ENCODE measurements at regions not wholly inside any gene's neighbourhood (a gene's known extent, or its start where the extent isn't known, plus 50 kb on each side); places are given as distances from the start of the nearest gene placed in this dataset.

DNA sequence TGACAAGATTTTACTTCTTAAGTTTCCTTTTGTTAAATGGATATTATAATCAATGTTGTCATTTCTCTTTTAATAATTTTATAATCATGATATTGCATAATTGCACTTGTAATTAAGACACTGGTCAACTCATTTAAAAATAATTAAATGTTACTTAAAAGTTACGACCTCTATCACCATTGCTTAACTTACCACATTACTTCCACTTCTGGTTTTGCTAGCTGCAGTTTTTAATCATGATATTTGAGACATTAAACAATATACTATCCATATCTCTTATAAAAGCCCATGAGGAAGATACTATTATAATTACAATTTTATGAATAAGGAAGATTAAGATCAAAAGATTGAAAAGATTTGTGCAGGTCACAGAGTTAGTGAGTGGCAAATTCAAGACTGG lies 502.0 kb downstream of the RNF144A start:
- Histone ChIP-seq H3K36me3 (no peaks in the 10 kb centered on the region), H3K9me3 (no peaks in the 10 kb centered on the region), H3K4me3 (no peak overlapping the region), H3K27me3 (peaks cover 0 to 26% (median 0%) of the 10 kb centered on the region in 3 donors), H3K4me1 (peaks cover 0 to 9% (median 0%) of the 10 kb centered on the region in 4 donors), H3K27ac (no peak overlapping the region)
- TF ChIP-seq POLR2AphosphoS5 (IDR thresholded peaks at IDR 0.05) (no peak), EP300 (IDR thresholded peaks at IDR 0.05) (no peak), POLR2A (IDR thresholded peaks at IDR 0.05) (no peak)
- TF ChIP-seq, protein P1, sequence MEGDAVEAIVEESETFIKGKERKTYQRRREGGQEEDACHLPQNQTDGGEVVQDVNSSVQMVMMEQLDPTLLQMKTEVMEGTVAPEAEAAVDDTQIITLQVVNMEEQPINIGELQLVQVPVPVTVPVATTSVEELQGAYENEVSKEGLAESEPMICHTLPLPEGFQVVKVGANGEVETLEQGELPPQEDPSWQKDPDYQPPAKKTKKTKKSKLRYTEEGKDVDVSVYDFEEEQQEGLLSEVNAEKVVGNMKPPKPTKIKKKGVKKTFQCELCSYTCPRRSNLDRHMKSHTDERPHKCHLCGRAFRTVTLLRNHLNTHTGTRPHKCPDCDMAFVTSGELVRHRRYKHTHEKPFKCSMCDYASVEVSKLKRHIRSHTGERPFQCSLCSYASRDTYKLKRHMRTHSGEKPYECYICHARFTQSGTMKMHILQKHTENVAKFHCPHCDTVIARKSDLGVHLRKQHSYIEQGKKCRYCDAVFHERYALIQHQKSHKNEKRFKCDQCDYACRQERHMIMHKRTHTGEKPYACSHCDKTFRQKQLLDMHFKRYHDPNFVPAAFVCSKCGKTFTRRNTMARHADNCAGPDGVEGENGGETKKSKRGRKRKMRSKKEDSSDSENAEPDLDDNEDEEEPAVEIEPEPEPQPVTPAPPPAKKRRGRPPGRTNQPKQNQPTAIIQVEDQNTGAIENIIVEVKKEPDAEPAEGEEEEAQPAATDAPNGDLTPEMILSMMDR (IDR thresholded peaks at IDR 0.05) = no peak
- intact Hi-C loops (cut with DNase I; ENCODE audit: low total_unique reads) = no loop called here
- WGBS, 5 donors = 67 to 86% (median 78%) methylated on average over 1 of the region's 1 CpG
- no peak for DNase-seq

DNA sequence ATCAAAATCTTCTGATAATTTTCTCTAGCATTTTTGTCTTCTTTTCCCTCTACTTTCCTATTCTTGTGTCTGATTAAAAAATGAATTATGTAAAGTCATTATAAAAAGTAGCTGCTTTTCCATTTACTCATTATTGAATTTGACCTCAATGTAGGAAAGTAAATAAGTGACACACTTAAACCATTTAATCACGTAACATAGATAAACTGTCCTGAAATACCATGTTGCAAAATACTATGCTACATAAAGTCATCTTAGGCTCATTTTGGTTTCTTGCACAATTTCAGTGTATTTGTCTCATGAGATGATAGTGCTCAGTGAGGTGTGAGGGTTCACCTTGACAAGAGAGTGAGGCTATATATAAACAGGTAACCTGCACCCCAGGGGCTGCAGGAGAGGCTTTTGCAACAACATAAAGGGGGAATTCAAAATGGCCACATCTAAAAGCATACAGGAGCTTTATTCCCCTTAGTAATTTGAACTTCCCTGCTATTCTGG lies 502.7 kb downstream of the RNF144A start:
- intact Hi-C loops (cut with DNase I; ENCODE audit: low total_unique reads) = no loop called here
- H3K4me1 ChIP-seq = peaks cover 0 to 9% (median 0%) of the 10 kb centered on the region in 4 donors
- no peak for DNase-seq
- TF ChIP-seq, protein P1 (IDR thresholded peaks at IDR 0.05) = no peak
- TF ChIP-seq EP300 (IDR thresholded peaks at IDR 0.05) (no peak), POLR2AphosphoS5 (IDR thresholded peaks at IDR 0.05) (no peak), POLR2A (IDR thresholded peaks at IDR 0.05) (no peak)
- 27 to 56% (median 45%) methylated on average over 1 of the region's 1 CpG for WGBS, 5 donors
- H3K4me3 ChIP-seq = no peak overlapping the region
- H3K9me3 ChIP-seq = no peaks in the 10 kb centered on the region
- H3K36me3 ChIP-seq = no peaks in the 10 kb centered on the region
- H3K27me3 ChIP-seq = peaks cover 0 to 26% (median 3%) of the 10 kb centered on the region in 3 donors
- no peak overlapping the region for H3K27ac ChIP-seq

DNA sequence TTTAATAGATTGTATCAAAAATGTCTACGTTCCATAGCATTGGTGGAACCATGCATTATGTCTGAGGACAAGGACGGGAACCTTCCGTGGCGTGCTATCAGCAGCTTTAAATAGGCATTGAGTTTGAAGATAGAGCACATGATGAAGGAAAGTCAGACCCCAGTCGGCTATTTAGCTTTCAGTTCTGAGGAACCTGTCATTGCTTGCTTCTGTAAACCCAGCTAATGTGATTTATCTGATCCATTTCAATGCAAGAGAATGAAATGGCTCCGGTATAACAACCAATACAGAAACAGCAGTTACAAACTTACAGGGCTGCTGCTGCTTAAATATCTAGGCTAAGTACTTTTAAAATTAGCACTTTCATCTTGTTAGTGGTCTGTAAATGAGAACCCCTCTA lies 503.3 kb downstream of the RNF144A start:
- DNase-seq = no peak
- H3K36me3 ChIP-seq = no peaks in the 10 kb centered on the region
- intact Hi-C loops (cut with DNase I; ENCODE audit: low total_unique reads) = no loop called here
- H3K4me3 ChIP-seq = no peak overlapping the region
- H3K4me1 ChIP-seq = peaks cover 0 to 9% (median 0%) of the 10 kb centered on the region in 4 donors
- peaks cover 0 to 26% (median 5%) of the 10 kb centered on the region in 3 donors for H3K27me3 ChIP-seq
- 33 to 68% (median 53%) methylated on average over 6 of the region's 6 CpGs for WGBS, 5 donors
- no peak for TF ChIP-seq EP300 (IDR thresholded peaks at IDR 0.05)
- TF ChIP-seq, protein P1 (IDR thresholded peaks at IDR 0.05) = no peak
- no peak for TF ChIP-seq POLR2AphosphoS5 (IDR thresholded peaks at IDR 0.05)
- no peak for TF ChIP-seq POLR2A (IDR thresholded peaks at IDR 0.05)
- no peak overlapping the region for H3K27ac ChIP-seq
- no peaks in the 10 kb centered on the region for H3K9me3 ChIP-seq

DNA sequence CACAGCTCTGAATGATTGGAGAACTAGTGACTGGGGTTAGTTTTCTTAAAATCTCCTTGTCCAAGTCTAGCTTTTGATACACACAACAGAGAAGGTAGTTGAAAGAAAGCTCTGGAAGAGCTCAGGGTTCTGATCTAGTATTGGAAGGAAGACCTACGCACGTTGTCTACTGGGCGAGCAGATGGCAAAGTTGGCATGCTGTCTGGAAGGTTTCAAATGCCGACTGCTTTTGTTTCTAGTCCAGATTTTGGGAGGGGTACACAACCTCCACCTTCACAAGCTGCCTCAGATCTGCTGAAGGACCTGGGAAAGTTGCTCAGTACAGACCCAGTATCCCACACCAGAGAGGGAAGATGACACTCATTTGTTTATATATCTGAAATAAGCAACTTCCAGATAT lies 507.3 kb downstream of the RNF144A start:
- intact Hi-C loops (cut with DNase I; ENCODE audit: low total_unique reads) = no loop called here
- H3K9me3 ChIP-seq = no peaks in the 10 kb centered on the region
- WGBS, 5 donors = 65 to 77% (median 75%) methylated on average over 4 of the region's 4 CpGs
- H3K27ac ChIP-seq = no peak overlapping the region
- TF ChIP-seq, protein P1 (IDR thresholded peaks at IDR 0.05) = no peak
- no peak for TF ChIP-seq POLR2AphosphoS5 (IDR thresholded peaks at IDR 0.05)
- TF ChIP-seq EP300 (IDR thresholded peaks at IDR 0.05) = no peak
- TF ChIP-seq POLR2A (IDR thresholded peaks at IDR 0.05) = no peak
- H3K36me3 ChIP-seq = no peaks in the 10 kb centered on the region
- peaks cover 0 to 9% (median 0%) of the 10 kb centered on the region in 4 donors for H3K4me1 ChIP-seq
- no peak overlapping the region for H3K4me3 ChIP-seq
- H3K27me3 ChIP-seq = peaks cover 0 to 44% (median 7%) of the 10 kb centered on the region in 3 donors
- no peak for DNase-seq
